GM23338 (cell line): ENCODE measurements at regions not wholly inside any gene's neighbourhood (a gene's known extent, or its start where the extent isn't known, plus 50 kb on each side); places are given as distances from the start of the nearest gene placed in this dataset.

Experiments used
- ATAC-seq: fragments of 200-7000 bp; cut with Tn5 transposase; 3 replicates; pipeline ENCODE4 v1.9.1; 2020
- DNase-seq: peaks from one replicate; pipeline ENCODE4 v3.0.0-alpha.2; 2015; ENCODE audit warnings: low spot score
- H2AFZ ChIP-seq: fragments of 200-600 bp; sonication (generic); 2 replicates; pipeline ENCODE4 v1.8.0; 2016; ENCODE audit warnings: antibody characterized with exemption, mild to moderate bottlenecking, moderate library complexity
- H3F3A ChIP-seq: fragments of 200-600 bp; sonication (generic); replicated peaks from 2 replicates; pipeline ENCODE4 v1.8.0; 2017; ENCODE audit warnings: antibody characterized with exemption, mixed run types, low read depth
- H3K27ac ChIP-seq: fragments of 200-600 bp; sonication (generic); 2 replicates; pipeline ENCODE4 v1.6.1; 2016; ENCODE audit warnings: low read depth
- H3K27me3 ChIP-seq: fragments of 200-600 bp; sonication (generic); 2 replicates; pipeline ENCODE4 v1.8.0; 2016; ENCODE audit warnings: mild to moderate bottlenecking, mixed run types, moderate library complexity; ENCODE audit not compliant: insufficient read depth
- H3K36me3 ChIP-seq: fragments of 200-600 bp; sonication (generic); 2 replicates; pipeline ENCODE4 v1.8.0; 2016; ENCODE audit warnings: mild to moderate bottlenecking; ENCODE audit not compliant: insufficient read depth
- H3K4me1 ChIP-seq: fragments of 200-600 bp; sonication (generic); 2 replicates; pipeline ENCODE4 v1.8.0; 2016; ENCODE audit warnings: mild to moderate bottlenecking, moderate library complexity; ENCODE audit not compliant: insufficient read depth
- H3K4me2 ChIP-seq: fragments of 200-600 bp; sonication (generic); 2 replicates; pipeline ENCODE4 v1.7.1; 2017; ENCODE audit warnings: mixed run types
- H3K4me3 ChIP-seq: fragments of 200-600 bp; sonication (generic); 2 replicates; pipeline ENCODE4 v1.6.1; 2016; ENCODE audit warnings: mixed run types
- H3K79me2 ChIP-seq: fragments of 200-600 bp; sonication (generic); replicated peaks from 2 replicates; pipeline ENCODE4 v1.8.0; 2017; ENCODE audit warnings: mild to moderate bottlenecking; ENCODE audit not compliant: insufficient read depth
- H3K9me2 ChIP-seq: fragments of 200-600 bp; sonication (generic); 2 replicates; pipeline ENCODE4 v1.8.0; 2017; ENCODE audit not compliant: insufficient read depth
- H4K20me1 ChIP-seq: fragments of 200-600 bp; sonication (generic); replicated peaks from 2 replicates; pipeline ENCODE4 v1.8.0; 2017; ENCODE audit warnings: mild to moderate bottlenecking; ENCODE audit not compliant: insufficient read depth
- H3K27ac Mint-ChIP-seq: 2 replicates; pipeline ENCODE4 v1.8.0; 2020; ENCODE audit warnings: inconsistent platforms, mild to moderate bottlenecking, moderate library complexity, mixed read lengths
- H3K27me3 Mint-ChIP-seq: 3 replicates; pipeline ENCODE4 v1.8.0; 2022; ENCODE audit warnings: low read depth, mild to moderate bottlenecking, moderate library complexity, mixed read lengths, inconsistent platforms; ENCODE audit not compliant: insufficient read depth, poor library complexity
- H3K36me3 Mint-ChIP-seq: 3 replicates; pipeline ENCODE4 v1.8.0; 2021; ENCODE audit warnings: low read depth, mild to moderate bottlenecking, inconsistent platforms, moderate library complexity, mixed read lengths
- H3K4me1 Mint-ChIP-seq: 3 replicates; pipeline ENCODE4 v1.8.0; 2020; ENCODE audit warnings: mild to moderate bottlenecking, inconsistent platforms, mixed read lengths
- H3K4me3 Mint-ChIP-seq: 3 replicates; pipeline ENCODE4 v1.8.0; 2021; ENCODE audit warnings: moderate library complexity, mild to moderate bottlenecking, inconsistent platforms, mixed read lengths
- H3K9me3 Mint-ChIP-seq: 3 replicates; pipeline ENCODE4 v1.8.0; 2020; ENCODE audit warnings: moderate library complexity, mild to moderate bottlenecking, inconsistent platforms, mixed read lengths
- CREB1 ChIP-seq: fragments of 250-450 bp; sonication (Bioruptor Pico); IDR thresholded peaks from 2 replicates; pipeline ENCODE4 v1.5.0; 2020; ENCODE audit warnings: low read depth, mild to moderate bottlenecking, moderate library complexity
- JUNB ChIP-seq: IDR thresholded peaks from one replicate; pipeline ENCODE4 v1.6.1; 2016; ENCODE audit warnings: antibody characterized with exemption; ENCODE audit not compliant: unreplicated experiment
- NANOG ChIP-seq: IDR thresholded peaks from 2 replicates; pipeline ENCODE4 v1.6.1; 2016; ENCODE audit warnings: antibody characterized with exemption, borderline replicate concordance
- POLR2AphosphoS5 ChIP-seq: IDR thresholded peaks from 2 replicates; pipeline ENCODE4 v1.6.1; 2016; ENCODE audit warnings: antibody characterized with exemption, low read depth
- STAT1 ChIP-seq: IDR thresholded peaks from one replicate; pipeline ENCODE4 v1.6.1; 2016; ENCODE audit warnings: antibody characterized with exemption; ENCODE audit not compliant: unreplicated experiment
- ZNF331 ChIP-seq: fragments of 250-450 bp; sonication (Bioruptor Pico); IDR thresholded peaks from 2 replicates; pipeline ENCODE4 v1.5.0; 2020; ENCODE audit warnings: low read depth, mild to moderate bottlenecking, moderate library complexity
- TF ChIP-seq, protein P1 (sequence below), 2 experiments: fragments of 200-600 bp in 1 of 2; sonication (generic) in 1 of 2; conservative IDR thresholded peaks; 2 replicates each; pipeline versions ENCODE4 v1.5.1 to v1.6.1; 2016 to 2017; ENCODE audit warnings: antibody characterized with exemption in 2 of 2, low read depth in 2 of 2, mild to moderate bottlenecking in 2 of 2, moderate library complexity in 1 of 2
- TF ChIP-seq, protein P2 (sequence below): fragments of 250-450 bp; sonication (Bioruptor Pico); IDR thresholded peaks from 2 replicates; pipeline ENCODE4 v1.5.0; 2020; ENCODE audit warnings: mild to moderate bottlenecking, moderate library complexity

DNA sequence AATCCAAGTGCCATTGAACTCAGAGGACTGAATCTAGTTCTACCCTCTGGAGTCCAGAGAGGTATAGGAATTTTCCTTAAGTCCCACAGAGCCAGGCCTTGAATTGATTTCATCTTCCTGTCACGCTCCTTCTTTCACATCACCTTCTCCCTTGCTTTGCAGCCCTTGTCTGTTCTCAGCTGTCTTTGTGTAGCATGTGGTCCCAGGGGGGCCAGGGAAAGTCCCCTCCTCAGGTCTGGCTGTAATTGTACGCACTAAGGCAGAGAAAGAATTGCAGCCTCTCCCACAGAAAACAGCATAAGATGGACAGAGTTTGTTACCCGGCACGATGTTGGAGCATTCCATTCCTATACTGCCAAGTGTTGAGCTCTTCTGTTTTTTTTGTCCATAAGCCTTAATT is 153.6 kb downstream of the FAM78B start:
- Mint-ChIP-seq H3K4me1 (no peaks in the 10 kb centered on the region), H3K36me3 (no peaks in the 10 kb centered on the region), H3K27me3 (no peaks in the 10 kb centered on the region), H3K9me3 (no peaks in the 10 kb centered on the region), H3K4me3 (no peak overlapping the region), H3K27ac (no peak overlapping the region)
- Histone ChIP-seq H4K20me1 (no peaks in the 10 kb centered on the region), H3K79me2 (no peaks in the 10 kb centered on the region), H3K4me3 (no peak overlapping the region), H3K9me2 (no peaks in the 10 kb centered on the region), H3K4me1 (no peaks in the 10 kb centered on the region), H3F3A (no peaks in the 10 kb centered on the region), H3K4me2 (no peak overlapping the region), H2AFZ (no peak overlapping the region), H3K36me3 (no peaks in the 10 kb centered on the region), H3K27ac (no peak overlapping the region), H3K27me3 (no peaks in the 10 kb centered on the region)
- TF ChIP-seq, protein P1, sequence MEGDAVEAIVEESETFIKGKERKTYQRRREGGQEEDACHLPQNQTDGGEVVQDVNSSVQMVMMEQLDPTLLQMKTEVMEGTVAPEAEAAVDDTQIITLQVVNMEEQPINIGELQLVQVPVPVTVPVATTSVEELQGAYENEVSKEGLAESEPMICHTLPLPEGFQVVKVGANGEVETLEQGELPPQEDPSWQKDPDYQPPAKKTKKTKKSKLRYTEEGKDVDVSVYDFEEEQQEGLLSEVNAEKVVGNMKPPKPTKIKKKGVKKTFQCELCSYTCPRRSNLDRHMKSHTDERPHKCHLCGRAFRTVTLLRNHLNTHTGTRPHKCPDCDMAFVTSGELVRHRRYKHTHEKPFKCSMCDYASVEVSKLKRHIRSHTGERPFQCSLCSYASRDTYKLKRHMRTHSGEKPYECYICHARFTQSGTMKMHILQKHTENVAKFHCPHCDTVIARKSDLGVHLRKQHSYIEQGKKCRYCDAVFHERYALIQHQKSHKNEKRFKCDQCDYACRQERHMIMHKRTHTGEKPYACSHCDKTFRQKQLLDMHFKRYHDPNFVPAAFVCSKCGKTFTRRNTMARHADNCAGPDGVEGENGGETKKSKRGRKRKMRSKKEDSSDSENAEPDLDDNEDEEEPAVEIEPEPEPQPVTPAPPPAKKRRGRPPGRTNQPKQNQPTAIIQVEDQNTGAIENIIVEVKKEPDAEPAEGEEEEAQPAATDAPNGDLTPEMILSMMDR (conservative IDR thresholded peaks at IDR 0.05; ENCODE audit: low read depth in 2 of 2), result no peak
- TF ChIP-seq JUNB, result no peak
- TF ChIP-seq STAT1, result no peak
- TF ChIP-seq ZNF331 (CRISPR knock-in tag), result no peak
- no peak for TF ChIP-seq POLR2AphosphoS5
- TF ChIP-seq NANOG, result no peak
- TF ChIP-seq CREB1 (CRISPR knock-in tag), result no peak
- TF ChIP-seq, protein P2, sequence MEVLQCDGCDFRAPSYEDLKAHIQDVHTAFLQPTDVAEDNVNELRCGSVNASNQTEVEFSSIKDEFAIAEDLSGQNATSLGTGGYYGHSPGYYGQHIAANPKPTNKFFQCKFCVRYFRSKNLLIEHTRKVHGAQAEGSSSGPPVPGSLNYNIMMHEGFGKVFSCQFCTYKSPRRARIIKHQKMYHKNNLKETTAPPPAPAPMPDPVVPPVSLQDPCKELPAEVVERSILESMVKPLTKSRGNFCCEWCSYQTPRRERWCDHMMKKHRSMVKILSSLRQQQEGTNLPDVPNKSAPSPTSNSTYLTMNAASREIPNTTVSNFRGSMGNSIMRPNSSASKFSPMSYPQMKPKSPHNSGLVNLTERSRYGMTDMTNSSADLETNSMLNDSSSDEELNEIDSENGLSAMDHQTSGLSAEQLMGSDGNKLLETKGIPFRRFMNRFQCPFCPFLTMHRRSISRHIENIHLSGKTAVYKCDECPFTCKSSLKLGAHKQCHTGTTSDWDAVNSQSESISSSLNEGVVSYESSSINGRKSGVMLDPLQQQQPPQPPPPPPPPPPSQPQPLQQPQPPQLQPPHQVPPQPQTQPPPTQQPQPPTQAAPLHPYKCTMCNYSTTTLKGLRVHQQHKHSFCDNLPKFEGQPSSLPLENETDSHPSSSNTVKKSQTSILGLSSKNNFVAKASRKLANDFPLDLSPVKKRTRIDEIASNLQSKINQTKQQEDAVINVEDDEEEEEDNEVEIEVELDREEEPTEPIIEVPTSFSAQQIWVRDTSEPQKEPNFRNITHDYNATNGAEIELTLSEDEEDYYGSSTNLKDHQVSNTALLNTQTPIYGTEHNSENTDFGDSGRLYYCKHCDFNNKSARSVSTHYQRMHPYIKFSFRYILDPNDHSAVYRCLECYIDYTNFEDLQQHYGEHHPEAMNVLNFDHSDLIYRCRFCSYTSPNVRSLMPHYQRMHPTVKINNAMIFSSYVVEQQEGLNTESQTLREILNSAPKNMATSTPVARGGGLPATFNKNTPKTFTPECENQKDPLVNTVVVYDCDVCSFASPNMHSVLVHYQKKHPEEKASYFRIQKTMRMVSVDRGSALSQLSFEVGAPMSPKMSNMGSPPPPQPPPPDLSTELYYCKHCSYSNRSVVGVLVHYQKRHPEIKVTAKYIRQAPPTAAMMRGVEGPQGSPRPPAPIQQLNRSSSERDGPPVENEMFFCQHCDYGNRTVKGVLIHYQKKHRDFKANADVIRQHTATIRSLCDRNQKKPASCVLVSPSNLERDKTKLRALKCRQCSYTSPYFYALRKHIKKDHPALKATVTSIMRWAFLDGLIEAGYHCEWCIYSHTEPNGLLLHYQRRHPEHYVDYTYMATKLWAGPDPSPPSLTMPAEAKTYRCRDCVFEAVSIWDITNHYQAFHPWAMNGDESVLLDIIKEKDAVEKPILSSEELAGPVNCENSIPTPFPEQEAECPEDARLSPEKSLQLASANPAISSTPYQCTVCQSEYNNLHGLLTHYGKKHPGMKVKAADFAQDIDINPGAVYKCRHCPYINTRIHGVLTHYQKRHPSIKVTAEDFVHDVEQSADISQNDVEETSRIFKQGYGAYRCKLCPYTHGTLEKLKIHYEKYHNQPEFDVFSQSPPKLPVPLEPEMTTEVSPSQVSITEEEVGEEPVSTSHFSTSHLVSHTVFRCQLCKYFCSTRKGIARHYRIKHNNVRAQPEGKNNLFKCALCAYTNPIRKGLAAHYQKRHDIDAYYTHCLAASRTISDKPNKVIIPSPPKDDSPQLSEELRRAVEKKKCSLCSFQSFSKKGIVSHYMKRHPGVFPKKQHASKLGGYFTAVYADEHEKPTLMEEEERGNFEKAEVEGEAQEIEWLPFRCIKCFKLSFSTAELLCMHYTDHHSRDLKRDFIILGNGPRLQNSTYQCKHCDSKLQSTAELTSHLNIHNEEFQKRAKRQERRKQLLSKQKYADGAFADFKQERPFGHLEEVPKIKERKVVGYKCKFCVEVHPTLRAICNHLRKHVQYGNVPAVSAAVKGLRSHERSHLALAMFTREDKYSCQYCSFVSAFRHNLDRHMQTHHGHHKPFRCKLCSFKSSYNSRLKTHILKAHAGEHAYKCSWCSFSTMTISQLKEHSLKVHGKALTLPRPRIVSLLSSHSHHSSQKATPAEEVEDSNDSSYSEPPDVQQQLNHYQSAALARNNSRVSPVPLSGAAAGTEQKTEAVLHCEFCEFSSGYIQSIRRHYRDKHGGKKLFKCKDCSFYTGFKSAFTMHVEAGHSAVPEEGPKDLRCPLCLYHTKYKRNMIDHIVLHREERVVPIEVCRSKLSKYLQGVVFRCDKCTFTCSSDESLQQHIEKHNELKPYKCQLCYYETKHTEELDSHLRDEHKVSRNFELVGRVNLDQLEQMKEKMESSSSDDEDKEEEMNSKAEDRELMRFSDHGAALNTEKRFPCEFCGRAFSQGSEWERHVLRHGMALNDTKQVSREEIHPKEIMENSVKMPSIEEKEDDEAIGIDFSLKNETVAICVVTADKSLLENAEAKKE, result no peak
- ATAC-seq (no peak), DNase-seq (no peak)
